Spleen (tissue), 7 donors: ENCODE measurements at regions not wholly inside any gene's neighbourhood (a gene's known extent, or its start where the extent isn't known, plus 50 kb on each side); places are given as distances from the start of the nearest gene placed in this dataset.

Experiments
- POLR2AphosphoS5 ChIP-seq, 3 donors: sonication (generic); formaldehyde crosslinking; IDR thresholded peaks; one replicate each; pipeline ENCODE4 v1.5.1; 2017; ENCODE audit warnings: antibody characterized with exemption in 3 of 3
- TF ChIP-seq, protein P1 (sequence below), 11 experiments: fragments of 200-600 bp in 7 of 11; fragments of 450-650 bp in 4 of 11; sonication (generic) in 4 of 11; IDR thresholded peaks in 8 of 11; conservative IDR thresholded peaks in 3 of 11; 1 replicate in 7 of 11; 2 replicates in 4 of 11; pipeline versions ENCODE4 v1.4.0 to v1.8.0; 2016 to 2021; ENCODE audit warnings: antibody characterized with exemption in 11 of 11, inconsistent platforms in 4 of 11, mild to moderate bottlenecking in 1 of 11
- donor health status: DM: no; HTN: no; CAD: no; lungs with moderate emphysema.
- donor health status: DM: no; HTN: no; CAD: no.
- donor health status: DM: no; HTN: no; CAD: no.

DNA sequence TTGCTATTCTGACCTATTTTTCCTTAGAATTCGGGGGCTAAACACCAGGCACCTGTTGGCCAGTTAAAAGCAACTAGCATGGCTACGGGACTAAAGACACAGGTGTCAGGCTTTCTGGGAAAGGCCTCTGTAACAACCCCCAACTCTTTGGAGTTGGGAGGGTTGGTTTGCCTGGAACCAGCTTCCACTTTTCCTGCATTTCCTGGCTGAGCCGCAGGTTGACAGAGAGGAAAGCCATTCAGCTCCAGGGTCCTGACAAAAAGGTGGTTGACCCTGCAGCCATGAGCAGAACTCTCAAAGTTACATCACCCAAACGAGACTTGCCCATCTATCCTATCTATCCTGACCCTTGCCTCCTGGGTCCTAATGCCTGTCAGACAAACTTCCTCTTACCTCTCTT lies 375.4 kb upstream of the SFSWAP start:
- TF ChIP-seq, protein P1, sequence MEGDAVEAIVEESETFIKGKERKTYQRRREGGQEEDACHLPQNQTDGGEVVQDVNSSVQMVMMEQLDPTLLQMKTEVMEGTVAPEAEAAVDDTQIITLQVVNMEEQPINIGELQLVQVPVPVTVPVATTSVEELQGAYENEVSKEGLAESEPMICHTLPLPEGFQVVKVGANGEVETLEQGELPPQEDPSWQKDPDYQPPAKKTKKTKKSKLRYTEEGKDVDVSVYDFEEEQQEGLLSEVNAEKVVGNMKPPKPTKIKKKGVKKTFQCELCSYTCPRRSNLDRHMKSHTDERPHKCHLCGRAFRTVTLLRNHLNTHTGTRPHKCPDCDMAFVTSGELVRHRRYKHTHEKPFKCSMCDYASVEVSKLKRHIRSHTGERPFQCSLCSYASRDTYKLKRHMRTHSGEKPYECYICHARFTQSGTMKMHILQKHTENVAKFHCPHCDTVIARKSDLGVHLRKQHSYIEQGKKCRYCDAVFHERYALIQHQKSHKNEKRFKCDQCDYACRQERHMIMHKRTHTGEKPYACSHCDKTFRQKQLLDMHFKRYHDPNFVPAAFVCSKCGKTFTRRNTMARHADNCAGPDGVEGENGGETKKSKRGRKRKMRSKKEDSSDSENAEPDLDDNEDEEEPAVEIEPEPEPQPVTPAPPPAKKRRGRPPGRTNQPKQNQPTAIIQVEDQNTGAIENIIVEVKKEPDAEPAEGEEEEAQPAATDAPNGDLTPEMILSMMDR (IDR thresholded peaks at IDR 0.05 in 8 of 11, conservative IDR thresholded peaks at IDR 0.05 in 3 of 11), result no peak
- no peak for TF ChIP-seq POLR2AphosphoS5 (IDR thresholded peaks at IDR 0.05)
